Activated CD8-positive, alpha-beta T cell treated with anti-CD3 and anti-CD28 coated beads for 36 hours (primary cell): ENCODE measurements at regions not wholly inside any gene's neighbourhood (a gene's known extent, or its start where the extent isn't known, plus 50 kb on each side); places are given as distances from the start of the nearest gene placed in this dataset.

Experiments used
- ATAC-seq: fragments of 200-7000 bp; cut with Tn5 transposase; one replicate; pipeline ENCODE4 v1.10.0; 2021; ENCODE audit warnings: mild to moderate bottlenecking, moderate library complexity
- CTCF ChIA-PET: fragments of 350-600 bp; sonication (Branson Sonifier 250); formaldehyde crosslinking; loops from one replicate; lab custom pipeline; 2021; ENCODE audit warnings: antibody characterized with exemption; lab: Charles Lee
- POLR2A ChIA-PET: fragments of 350-600 bp; sonication (Branson Sonifier 250); formaldehyde crosslinking; loops from one replicate; lab custom pipeline; 2021; ENCODE audit warnings: antibody characterized with exemption; lab: Charles Lee
- DNase-seq: peaks from one replicate; pipeline ENCODE4 v3.0.0-alpha.2; 2020
- H3K27ac Mint-ChIP-seq: one replicate; pipeline ENCODE4 v1.8.0; 2021; ENCODE audit warnings: mild to moderate bottlenecking, mixed read lengths
- H3K27me3 Mint-ChIP-seq: one replicate; pipeline ENCODE4 v1.8.0; 2021; ENCODE audit warnings: mixed read lengths
- H3K36me3 Mint-ChIP-seq: one replicate; pipeline ENCODE4 v1.8.0; 2021; ENCODE audit warnings: low read depth, mixed read lengths
- H3K4me1 Mint-ChIP-seq: one replicate; pipeline ENCODE4 v1.8.0; 2021; ENCODE audit warnings: low read depth, mixed read lengths
- H3K4me3 Mint-ChIP-seq: one replicate; pipeline ENCODE4 v1.8.0; 2021; ENCODE audit warnings: mild to moderate bottlenecking, moderate library complexity, mixed read lengths
- H3K9me3 Mint-ChIP-seq: one replicate; pipeline ENCODE4 v1.8.0; 2021; ENCODE audit warnings: mixed read lengths
- intact Hi-C: fragments of 100-400 bp; cut with micrococcal nuclease; formaldehyde crosslinking; loops from one replicate; pipeline ENCODE4 v1.10.0; 2022
- TF ChIP-seq, protein P1 (sequence below): fragments of 200-600 bp; IDR thresholded peaks from one replicate; pipeline ENCODE4 v1.8.0; 2022; ENCODE audit warnings: antibody characterized with exemption, mild to moderate bottlenecking

DNA sequence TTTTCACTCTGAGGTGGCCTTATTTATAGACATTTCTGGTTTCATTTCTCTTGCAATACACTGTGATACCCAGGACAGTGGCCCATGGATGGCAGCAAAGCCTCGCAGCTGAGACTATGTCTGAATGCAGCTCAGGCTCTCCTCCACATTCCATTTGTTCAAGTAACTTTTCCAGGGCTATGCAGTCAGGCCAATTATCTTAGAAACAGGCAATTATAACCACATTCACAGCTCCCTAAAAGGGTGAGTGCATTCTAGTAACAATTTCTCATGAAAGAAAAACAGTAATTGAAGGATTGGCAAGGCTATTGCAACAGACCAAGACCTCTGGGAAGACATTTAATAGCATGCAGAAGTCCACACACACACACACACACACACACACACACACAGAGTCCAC is 264.0 kb downstream of the TBC1D4 start:
- TF ChIP-seq, protein P1, sequence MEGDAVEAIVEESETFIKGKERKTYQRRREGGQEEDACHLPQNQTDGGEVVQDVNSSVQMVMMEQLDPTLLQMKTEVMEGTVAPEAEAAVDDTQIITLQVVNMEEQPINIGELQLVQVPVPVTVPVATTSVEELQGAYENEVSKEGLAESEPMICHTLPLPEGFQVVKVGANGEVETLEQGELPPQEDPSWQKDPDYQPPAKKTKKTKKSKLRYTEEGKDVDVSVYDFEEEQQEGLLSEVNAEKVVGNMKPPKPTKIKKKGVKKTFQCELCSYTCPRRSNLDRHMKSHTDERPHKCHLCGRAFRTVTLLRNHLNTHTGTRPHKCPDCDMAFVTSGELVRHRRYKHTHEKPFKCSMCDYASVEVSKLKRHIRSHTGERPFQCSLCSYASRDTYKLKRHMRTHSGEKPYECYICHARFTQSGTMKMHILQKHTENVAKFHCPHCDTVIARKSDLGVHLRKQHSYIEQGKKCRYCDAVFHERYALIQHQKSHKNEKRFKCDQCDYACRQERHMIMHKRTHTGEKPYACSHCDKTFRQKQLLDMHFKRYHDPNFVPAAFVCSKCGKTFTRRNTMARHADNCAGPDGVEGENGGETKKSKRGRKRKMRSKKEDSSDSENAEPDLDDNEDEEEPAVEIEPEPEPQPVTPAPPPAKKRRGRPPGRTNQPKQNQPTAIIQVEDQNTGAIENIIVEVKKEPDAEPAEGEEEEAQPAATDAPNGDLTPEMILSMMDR = no peak
- Mint-ChIP-seq H3K4me1 (peaks cover 5% of the 10 kb centered on the region), H3K9me3 (no peaks in the 10 kb centered on the region), H3K36me3 (no peaks in the 10 kb centered on the region), H3K27ac (no peak overlapping the region), H3K27me3 (peaks cover 25% of the 10 kb centered on the region), H3K4me3 (no peak overlapping the region)
- no peak for ATAC-seq
- intact Hi-C loops = loop anchor here (10.0 kb wide), 2 partner anchors 503 to 643 kb away; no protein-coding TSS in a partner anchor
- ChIA-PET CTCF (no interaction called here), POLR2A (no interaction called here)
- no peak for DNase-seq

DNA sequence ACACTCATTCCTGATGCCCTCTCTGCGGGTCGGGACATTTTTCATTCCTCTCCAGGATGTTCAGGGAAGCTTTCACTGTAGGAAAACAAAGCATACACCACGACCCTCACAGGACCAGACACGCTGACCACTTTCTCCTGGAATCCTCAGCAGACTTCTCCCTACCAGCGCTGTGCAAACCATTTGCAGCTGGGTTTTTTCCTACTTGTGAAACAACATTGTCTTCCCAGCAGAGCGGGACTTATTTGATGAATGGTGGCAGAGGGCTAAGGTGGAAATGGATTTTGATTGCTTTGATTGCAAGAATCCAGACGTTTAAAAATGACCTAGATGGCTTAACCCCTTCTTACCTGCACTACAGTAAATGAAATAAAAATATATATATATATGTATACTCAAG is 265.9 kb downstream of the TBC1D4 start:
- peaks cover 25% of the 10 kb centered on the region for H3K27me3 Mint-ChIP-seq
- peaks cover 5% of the 10 kb centered on the region for H3K4me1 Mint-ChIP-seq
- no peak overlapping the region for H3K27ac Mint-ChIP-seq
- H3K4me3 Mint-ChIP-seq = no peak overlapping the region
- intact Hi-C loops = loop anchor here (10.0 kb wide), 2 partner anchors 501 to 641 kb away; no protein-coding TSS in a partner anchor
- no peak for DNase-seq
- ChIA-PET CTCF (interaction anchor here (0.6 kb wide), 1 partner anchor 315 kb away, joined by 3 read pairs; no protein-coding TSS in a partner anchor), POLR2A (no interaction called here)
- no peak for ATAC-seq
- TF ChIP-seq, protein P1 = no peak
- no peaks in the 10 kb centered on the region for H3K36me3 Mint-ChIP-seq
- no peaks in the 10 kb centered on the region for H3K9me3 Mint-ChIP-seq

- Mint-ChIP-seq H3K27me3 (peaks cover 18% of the 10 kb centered on the region), H3K4me3 (no peak overlapping the region), H3K36me3 (no peaks in the 10 kb centered on the region), H3K4me1 (peaks cover 4% of the 10 kb centered on the region), H3K9me3 (no peaks in the 10 kb centered on the region), H3K27ac (no peak overlapping the region)
- ChIA-PET CTCF (interaction anchor here (1.2 kb wide), 1 partner anchor 12 kb away, joined by 3 read pairs; no protein-coding TSS in a partner anchor), POLR2A (no interaction called here)
- intact Hi-C loops = loop anchor here (10.0 kb wide), 2 partner anchors 500 to 640 kb away; no protein-coding TSS in a partner anchor
- ATAC-seq (no peak), DNase-seq (no peak)
- TF ChIP-seq, protein P1 = no peak
Measured at GRCh38 chr13:75214846-75215245, 267.1 kb downstream of the TBC1D4 start.

DNA sequence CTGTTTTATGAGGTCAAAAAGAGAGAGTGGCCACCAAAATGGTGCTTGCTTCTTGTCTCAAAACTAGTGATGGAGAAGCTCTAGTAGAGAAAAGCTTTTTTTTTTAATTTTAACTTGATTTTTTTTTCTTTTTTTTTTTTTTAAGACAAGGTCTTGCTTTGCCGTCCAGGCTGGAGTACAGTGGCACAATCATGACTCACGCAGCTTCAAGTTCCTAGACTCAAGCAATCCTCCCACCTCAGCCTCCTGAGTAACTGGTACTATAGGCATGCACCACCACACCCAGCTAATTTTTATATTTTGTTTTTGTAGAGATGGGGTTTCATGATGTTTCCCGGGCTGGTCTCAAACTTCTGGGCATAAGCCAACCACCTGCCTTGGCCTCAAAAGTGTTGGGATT is 279.0 kb downstream of the TBC1D4 start:
- intact Hi-C loops = no loop called here
- TF ChIP-seq, protein P1 = no peak
- H3K4me3 Mint-ChIP-seq = no peak overlapping the region
- peaks cover 7% of the 10 kb centered on the region for H3K27me3 Mint-ChIP-seq
- H3K9me3 Mint-ChIP-seq = peaks cover 6% of the 10 kb centered on the region
- ChIA-PET POLR2A (no interaction called here), CTCF (interaction anchor here (1.3 to 1.8 kb wide), 2 partner anchors 11 to 17 kb away, joined by 3 to 11 read pairs; no protein-coding TSS in a partner anchor)
- ATAC-seq (no peak), DNase-seq (no peak)
- H3K4me1 Mint-ChIP-seq = no peaks in the 10 kb centered on the region
- no peaks in the 10 kb centered on the region for H3K36me3 Mint-ChIP-seq
- H3K27ac Mint-ChIP-seq = no peak overlapping the region

DNA sequence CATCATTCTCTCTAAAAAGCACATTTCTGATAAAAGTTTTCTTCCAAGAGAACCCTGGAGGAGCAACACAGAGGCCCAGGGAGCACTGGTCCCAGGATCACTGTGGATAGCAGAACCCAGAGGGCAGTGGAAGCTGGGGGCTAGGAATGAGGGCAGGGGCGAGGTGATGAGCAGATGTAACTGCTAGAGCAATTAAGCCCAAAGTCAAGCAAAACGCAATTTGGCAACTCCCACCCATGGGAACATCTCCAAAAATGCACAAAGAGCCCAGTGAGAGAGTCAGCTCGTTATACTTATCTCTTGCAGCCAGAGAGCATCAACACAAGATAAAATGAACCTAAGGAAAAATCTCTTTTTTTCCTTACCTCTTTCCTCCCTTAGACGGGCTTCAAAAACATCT is 284.2 kb downstream of the TBC1D4 start:
- ATAC-seq (no peak), DNase-seq (no peak)
- TF ChIP-seq, protein P1 = no peak
- Mint-ChIP-seq H3K27me3 (peaks cover 12% of the 10 kb centered on the region), H3K36me3 (no peaks in the 10 kb centered on the region), H3K4me3 (no peak overlapping the region), H3K4me1 (no peaks in the 10 kb centered on the region), H3K27ac (no peak overlapping the region), H3K9me3 (no peaks in the 10 kb centered on the region)
- ChIA-PET CTCF (interaction anchor here (1.4 kb wide), 1 partner anchor 22 kb away, joined by 3 read pairs; no protein-coding TSS in a partner anchor), POLR2A (no interaction called here)
- intact Hi-C loops = no loop called here
